Panc1 (cell line): ENCODE measurements at regions not wholly inside any gene's neighbourhood (a gene's known extent, or its start where the extent isn't known, plus 50 kb on each side); places are given as distances from the start of the nearest gene placed in this dataset.

Experiments
- CTCF ChIP-seq: fragments of 450-650 bp; IDR thresholded peaks from 2 replicates; pipeline ENCODE4 v1.5.1; 2017; ENCODE audit warnings: mild to moderate bottlenecking
- POLR2AphosphoS5 ChIP-seq: IDR thresholded peaks from 2 replicates; pipeline ENCODE4 v1.6.1; 2012; ENCODE audit warnings: mild to moderate bottlenecking, low read depth, low read length, moderate library complexity
- REST ChIP-seq, 2 experiments: IDR thresholded peaks; 2 replicates each; pipeline ENCODE4 v1.6.1; 2011 to 2012; ENCODE audit warnings: low read depth in 2 of 2, control low read depth in 1 of 2, low read length in 1 of 2, mild to moderate bottlenecking in 1 of 2, moderate library complexity in 1 of 2; ENCODE audit not compliant: insufficient read depth in 1 of 2
- SIN3A ChIP-seq: IDR thresholded peaks from 2 replicates; pipeline ENCODE4 v1.6.1; 2012; ENCODE audit warnings: low read depth, mild to moderate bottlenecking, low read length, moderate library complexity, borderline replicate concordance; ENCODE audit not compliant: insufficient read depth
- TCF7L2 ChIP-seq: IDR thresholded peaks from 2 replicates; pipeline ENCODE4 v1.6.1; 2011; ENCODE audit warnings: mild to moderate bottlenecking, low read depth, low read length, inconsistent platforms

GRCh38 chr5:106525438-106525837 is 1145.3 kb downstream of the EFNA5 start:
- TF ChIP-seq REST (IDR thresholded peaks at IDR 0.05; ENCODE audit: insufficient read depth in 1 of 2, low read depth in 2 of 2, low read length in 1 of 2): no peak
- TF ChIP-seq CTCF: no peak
- no peak for TF ChIP-seq POLR2AphosphoS5
- TF ChIP-seq SIN3A: no peak
- TF ChIP-seq TCF7L2: no peak
